ENCODE measurements at regions not wholly inside any gene's neighbourhood (a gene's known extent, or its start where the extent isn't known, plus 50 kb on each side); places are given as distances from the start of the nearest gene placed in this dataset.

DNA sequence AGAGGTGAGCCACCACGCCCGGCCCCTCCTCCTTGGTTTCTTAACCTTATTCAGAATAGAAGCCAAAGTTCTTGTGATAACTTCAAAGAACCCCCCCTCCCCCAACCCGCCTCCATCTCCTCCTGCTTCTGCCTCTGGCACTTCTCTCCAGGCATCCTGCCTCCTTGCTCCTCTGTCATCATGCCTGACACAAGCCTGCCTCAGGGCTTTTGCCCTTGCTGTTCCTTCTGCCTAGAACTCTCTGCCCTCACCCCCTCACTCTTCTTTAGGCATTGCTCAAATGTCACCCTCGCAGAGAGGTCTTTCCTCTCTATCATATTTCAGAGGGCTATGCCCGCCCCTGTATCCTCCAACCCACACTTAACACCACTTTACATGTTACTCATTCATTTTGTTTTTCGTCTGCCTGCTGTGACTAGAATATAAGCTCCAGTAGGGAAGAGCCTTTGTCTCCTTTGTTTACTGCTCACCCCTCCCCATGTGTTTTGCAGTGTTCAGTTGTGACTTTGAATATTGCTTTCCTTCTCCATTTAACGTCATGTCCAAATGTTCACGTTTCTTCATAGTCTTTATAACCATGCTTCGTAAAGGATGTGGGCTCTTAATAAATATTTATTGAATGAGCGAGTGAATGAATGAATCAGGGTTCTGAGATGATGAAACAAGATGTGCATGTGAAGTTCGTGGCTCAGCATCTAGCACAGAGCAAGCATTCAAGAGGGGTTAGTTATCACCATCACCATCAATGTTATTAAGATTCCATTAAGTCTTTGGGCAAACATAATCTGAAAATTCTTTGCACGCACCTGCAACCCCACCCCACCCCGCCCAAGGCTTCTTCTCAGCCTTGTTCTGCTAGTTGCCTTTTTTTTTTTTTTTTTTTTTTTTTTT lies 186.2 kb upstream of the WSCD1 start:
- DNase-seq (ENCODE audit: low read depth): no peak
- no peak overlapping the region for H3K4me3 ChIP-seq (ENCODE audit: low read length)

DNA sequence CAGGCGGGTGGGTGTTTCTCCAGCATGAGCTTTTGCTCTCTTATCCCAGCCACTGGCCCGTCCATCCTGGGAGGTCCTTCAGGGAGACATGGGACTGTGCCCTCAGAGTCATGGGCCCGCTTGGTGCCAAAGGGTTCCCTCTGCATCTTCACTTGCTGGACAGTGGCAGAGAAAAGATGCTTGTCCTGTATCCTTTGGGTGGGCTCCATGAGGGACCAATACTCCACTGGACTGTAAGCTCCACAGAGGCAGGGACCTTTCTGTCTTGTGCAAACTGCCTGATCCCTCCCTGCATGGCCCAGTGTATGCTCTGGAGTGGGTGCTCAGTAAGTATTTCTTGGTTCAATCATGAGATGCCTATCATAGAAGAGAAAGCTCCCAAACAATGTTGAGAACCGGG lies 184.8 kb upstream of the WSCD1 start:
- no peak for DNase-seq (ENCODE audit: low read depth)
- TF ChIP-seq, protein P1, sequence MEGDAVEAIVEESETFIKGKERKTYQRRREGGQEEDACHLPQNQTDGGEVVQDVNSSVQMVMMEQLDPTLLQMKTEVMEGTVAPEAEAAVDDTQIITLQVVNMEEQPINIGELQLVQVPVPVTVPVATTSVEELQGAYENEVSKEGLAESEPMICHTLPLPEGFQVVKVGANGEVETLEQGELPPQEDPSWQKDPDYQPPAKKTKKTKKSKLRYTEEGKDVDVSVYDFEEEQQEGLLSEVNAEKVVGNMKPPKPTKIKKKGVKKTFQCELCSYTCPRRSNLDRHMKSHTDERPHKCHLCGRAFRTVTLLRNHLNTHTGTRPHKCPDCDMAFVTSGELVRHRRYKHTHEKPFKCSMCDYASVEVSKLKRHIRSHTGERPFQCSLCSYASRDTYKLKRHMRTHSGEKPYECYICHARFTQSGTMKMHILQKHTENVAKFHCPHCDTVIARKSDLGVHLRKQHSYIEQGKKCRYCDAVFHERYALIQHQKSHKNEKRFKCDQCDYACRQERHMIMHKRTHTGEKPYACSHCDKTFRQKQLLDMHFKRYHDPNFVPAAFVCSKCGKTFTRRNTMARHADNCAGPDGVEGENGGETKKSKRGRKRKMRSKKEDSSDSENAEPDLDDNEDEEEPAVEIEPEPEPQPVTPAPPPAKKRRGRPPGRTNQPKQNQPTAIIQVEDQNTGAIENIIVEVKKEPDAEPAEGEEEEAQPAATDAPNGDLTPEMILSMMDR (conservative IDR thresholded peaks at IDR 0.05; ENCODE audit: low read depth, low read length): no peak
- no peak overlapping the region for H3K4me3 ChIP-seq (ENCODE audit: low read length)

More for the DNA sequence above, 186.2 kb upstream of the WSCD1 start:
- TF ChIP-seq, protein P1 (conservative IDR thresholded peaks at IDR 0.05; ENCODE audit: low read depth, low read length): no peak

DNA sequence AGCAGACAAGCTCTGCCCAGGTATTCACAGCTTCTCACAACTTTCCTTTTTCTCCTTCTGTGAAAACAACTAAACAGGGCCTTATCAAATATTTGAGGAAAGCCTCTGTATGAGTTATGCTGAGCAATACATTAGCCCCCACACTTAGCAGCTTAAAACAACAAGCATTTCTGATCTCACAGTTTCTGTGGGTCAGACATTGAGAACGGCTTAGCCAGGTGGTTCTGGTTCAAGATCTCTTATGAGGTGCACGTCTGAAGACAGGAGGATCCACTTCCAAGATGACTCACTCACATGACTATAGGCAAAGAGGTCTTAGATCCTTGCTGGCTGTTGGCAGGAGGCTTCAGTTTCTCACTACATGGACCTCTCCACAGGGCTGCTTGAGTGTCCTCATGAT lies 181.4 kb upstream of the WSCD1 start:
- TF ChIP-seq, protein P1 (conservative IDR thresholded peaks at IDR 0.05; ENCODE audit: low read depth, low read length): no peak
- H3K4me3 ChIP-seq (ENCODE audit: low read length): no peak overlapping the region
- no peak for DNase-seq (ENCODE audit: low read depth)

DNA sequence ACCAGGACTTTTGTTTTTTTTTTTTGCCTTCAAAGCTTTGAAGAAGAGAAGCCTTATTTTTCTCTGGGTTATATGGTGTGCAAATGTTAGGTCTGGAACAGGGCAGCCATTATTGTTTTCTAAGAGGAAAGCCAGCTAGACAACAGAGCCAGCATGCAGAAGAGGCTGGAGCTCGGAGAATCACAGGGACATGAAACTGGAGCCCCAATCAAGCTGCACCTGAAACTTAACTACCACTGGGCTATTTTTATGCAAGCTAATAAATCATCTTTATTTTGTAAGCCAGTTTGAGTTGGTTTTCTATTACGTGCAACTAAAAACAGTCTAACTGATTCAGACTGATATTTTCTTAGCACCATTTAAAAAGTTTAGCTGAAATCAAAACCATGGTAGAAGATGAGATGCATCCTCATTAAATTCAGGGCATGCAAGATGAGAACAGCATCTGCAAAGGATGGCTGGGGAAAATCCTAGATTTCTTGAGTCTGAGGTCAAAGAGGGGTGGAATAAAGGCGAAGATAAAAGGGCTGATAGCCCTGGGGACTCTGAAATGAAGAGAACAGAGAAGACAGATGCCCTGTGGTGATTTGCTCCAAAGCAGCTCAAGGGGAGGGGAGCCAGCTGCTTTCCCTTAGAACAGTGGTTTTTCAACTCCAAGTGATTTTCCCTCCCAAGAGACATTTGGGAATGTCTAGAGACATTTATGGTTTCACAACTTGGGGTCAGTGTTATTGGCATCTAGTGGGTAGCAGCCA lies 177.1 kb upstream of the WSCD1 start:
- no peak for DNase-seq (ENCODE audit: low read depth)
- H3K4me3 ChIP-seq (ENCODE audit: low read length): no peak overlapping the region
- TF ChIP-seq, protein P1 (conservative IDR thresholded peaks at IDR 0.05; ENCODE audit: low read depth, low read length): no peak

DNA sequence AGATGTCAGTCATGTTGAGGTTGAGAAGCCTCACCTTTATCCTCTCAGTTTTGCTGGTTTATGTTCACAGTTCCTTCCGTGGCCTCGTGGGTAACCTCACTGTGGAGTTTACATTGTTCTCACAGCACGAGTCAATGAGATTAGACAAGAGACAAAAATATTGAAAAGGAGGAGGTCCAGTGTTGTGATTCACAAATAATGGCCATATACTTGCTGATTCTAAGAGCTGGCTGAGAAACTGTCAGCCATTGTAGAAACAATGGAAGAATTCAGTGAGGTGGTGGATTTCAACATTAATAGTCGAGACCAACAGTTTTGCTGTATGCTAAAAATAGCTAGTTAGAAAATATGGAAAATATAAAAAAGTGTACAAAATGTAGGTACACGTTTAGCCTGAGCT lies 176.4 kb upstream of the WSCD1 start:
- TF ChIP-seq, protein P1 (conservative IDR thresholded peaks at IDR 0.05; ENCODE audit: low read depth, low read length): no peak
- DNase-seq (ENCODE audit: low read depth): no peak
- H3K4me3 ChIP-seq (ENCODE audit: low read length): no peak overlapping the region

DNA sequence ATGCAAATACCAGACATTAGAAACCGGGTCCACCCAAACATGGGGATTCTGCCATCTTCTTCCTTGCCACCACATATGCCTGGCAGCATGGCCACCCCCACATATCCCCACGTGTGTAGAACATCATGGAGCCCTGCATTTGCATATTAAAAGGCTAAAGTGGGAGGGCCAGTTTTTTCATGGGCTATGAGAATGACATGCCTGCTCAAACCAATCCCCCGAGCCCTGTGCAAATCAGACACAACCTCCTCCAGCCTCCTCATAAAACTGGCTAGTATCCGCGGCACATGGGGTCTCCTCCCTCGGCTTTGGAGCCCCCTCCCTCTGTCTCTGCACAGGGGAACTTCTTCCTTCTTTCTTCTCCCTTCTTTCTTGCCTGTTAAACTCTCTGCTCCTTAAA lies 174.9 kb upstream of the WSCD1 start:
- no peak for DNase-seq (ENCODE audit: low read depth)
- H3K4me3 ChIP-seq (ENCODE audit: low read length): no peak overlapping the region
- TF ChIP-seq, protein P1 (conservative IDR thresholded peaks at IDR 0.05; ENCODE audit: low read depth, low read length): no peak

Data from retinal pigment epithelial cell (primary cell).